C4-2B (cell line): ENCODE measurements at regions not wholly inside any gene's neighbourhood (a gene's known extent, or its start where the extent isn't known, plus 50 kb on each side); places are given as distances from the start of the nearest gene placed in this dataset.

ENCODE experiments used
- CTCF ChIP-seq: fragments of 450-650 bp; conservative IDR thresholded peaks from 2 replicates; pipeline ENCODE4 v1.5.1; 2017; ENCODE audit warnings: mild to moderate bottlenecking
- ZFX ChIP-seq: fragments of 450-650 bp; IDR thresholded peaks from 2 replicates; pipeline ENCODE4 v1.6.1; 2017

GRCh38 chr15:24832282-24832681, 122.5 kb upstream of the SNRPN start:
- TF ChIP-seq CTCF (no peak), ZFX (no peak)
